Left lung (tissue), 4 donors: ENCODE measurements at regions not wholly inside any gene's neighbourhood (a gene's known extent, or its start where the extent isn't known, plus 50 kb on each side); places are given as distances from the start of the nearest gene placed in this dataset.
"Not testable (repeated sequence)": the region's sequence is repeated elsewhere in the genome, so short reads cannot be mapped to it uniquely, and the experiment has no call there.

ENCODE experiments used
- ATAC-seq: fragments of 200-7000 bp; cut with Tn5 transposase; one replicate; pipeline ENCODE4 v1.9.1; 2020; ENCODE audit warnings: moderate library complexity
- DNase-seq, 4 donors: peaks; one replicate each; pipeline ENCODE4 v3.0.0-alpha.2; 2013 to 2020
- H3K27ac ChIP-seq, 2 donors: fragments of 200-600 bp; sonication (generic) in 1 of 2; one replicate each; pipeline versions ENCODE4 v1.5.0 to v1.8.0; 2020 to 2021
- H3K27me3 ChIP-seq, 2 donors: fragments of 200-600 bp; sonication (generic) in 1 of 2; one replicate each; pipeline versions ENCODE4 v1.5.0 to v1.8.0; 2020 to 2021
- H3K36me3 ChIP-seq, 2 donors: fragments of 200-600 bp; sonication (generic) in 1 of 2; one replicate each; pipeline versions ENCODE4 v1.5.0 to v1.8.0; 2020 to 2021
- H3K4me1 ChIP-seq, 2 donors: fragments of 200-600 bp; one replicate each; pipeline ENCODE4 v1.8.0; 2021
- H3K4me3 ChIP-seq, 2 donors: fragments of 200-600 bp; sonication (generic) in 1 of 2; one replicate each; pipeline versions ENCODE4 v1.5.0 to v1.8.0; 2020 to 2021; ENCODE audit warnings: mild to moderate bottlenecking in 1 of 2
- H3K9me3 ChIP-seq, 2 donors: fragments of 200-600 bp; sonication (generic) in 1 of 2; one replicate each; pipeline versions ENCODE4 v1.5.0 to v1.8.0; 2020 to 2021
- intact Hi-C, 2 donors: fragments of 100-400 bp; cut with DNase I; formaldehyde crosslinking; loops; one replicate each; pipeline versions ENCODE4 v1.11.2 to v1.14.2; 2022
- TF ChIP-seq, protein P1 (sequence below), 2 donors: fragments of 200-600 bp; sonication (generic) in 1 of 2; IDR thresholded peaks; one replicate each; pipeline versions ENCODE4 v1.5.0 to v1.8.0; 2021; ENCODE audit warnings: antibody characterized with exemption in 2 of 2
- donor health status: DM: no; HTN: yes; CAD: no.
- donor health status: DM: no; HTN: no; CAD: no.

DNA sequence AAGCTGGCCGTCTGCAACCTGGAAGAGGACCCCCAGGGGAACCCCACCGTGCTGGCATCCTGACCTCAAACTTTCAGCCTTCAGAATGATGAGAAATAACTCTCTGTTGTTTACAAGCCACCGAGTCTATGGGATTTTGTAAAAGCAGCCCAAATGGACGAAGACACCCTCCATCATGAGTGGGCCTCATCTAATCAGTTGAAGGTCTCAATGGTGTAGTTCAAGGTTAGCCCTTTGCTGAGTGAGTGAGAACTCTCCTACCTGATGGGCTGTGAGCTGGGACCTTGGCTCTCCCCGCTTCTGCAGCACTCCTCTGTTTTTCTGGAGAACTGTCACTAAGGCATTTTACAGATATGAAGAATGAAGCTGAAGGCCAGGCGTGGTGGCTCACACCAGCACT, 325.9 kb upstream of the TNRC6C start:
- Histone ChIP-seq H3K4me3 (no peak overlapping the region), H3K36me3 (no peaks in the 10 kb centered on the region), H3K4me1 (no peaks in the 10 kb centered on the region), H3K27ac (no peak overlapping the region), H3K9me3 (peaks cover 0 to 3% of the 10 kb centered on the region in 2 donors), H3K27me3 (peaks cover 0 to 8% of the 10 kb centered on the region in 2 donors)
- ATAC-seq (no peak), DNase-seq (no peak)
- intact Hi-C loops: no loop called here
- TF ChIP-seq, protein P1, sequence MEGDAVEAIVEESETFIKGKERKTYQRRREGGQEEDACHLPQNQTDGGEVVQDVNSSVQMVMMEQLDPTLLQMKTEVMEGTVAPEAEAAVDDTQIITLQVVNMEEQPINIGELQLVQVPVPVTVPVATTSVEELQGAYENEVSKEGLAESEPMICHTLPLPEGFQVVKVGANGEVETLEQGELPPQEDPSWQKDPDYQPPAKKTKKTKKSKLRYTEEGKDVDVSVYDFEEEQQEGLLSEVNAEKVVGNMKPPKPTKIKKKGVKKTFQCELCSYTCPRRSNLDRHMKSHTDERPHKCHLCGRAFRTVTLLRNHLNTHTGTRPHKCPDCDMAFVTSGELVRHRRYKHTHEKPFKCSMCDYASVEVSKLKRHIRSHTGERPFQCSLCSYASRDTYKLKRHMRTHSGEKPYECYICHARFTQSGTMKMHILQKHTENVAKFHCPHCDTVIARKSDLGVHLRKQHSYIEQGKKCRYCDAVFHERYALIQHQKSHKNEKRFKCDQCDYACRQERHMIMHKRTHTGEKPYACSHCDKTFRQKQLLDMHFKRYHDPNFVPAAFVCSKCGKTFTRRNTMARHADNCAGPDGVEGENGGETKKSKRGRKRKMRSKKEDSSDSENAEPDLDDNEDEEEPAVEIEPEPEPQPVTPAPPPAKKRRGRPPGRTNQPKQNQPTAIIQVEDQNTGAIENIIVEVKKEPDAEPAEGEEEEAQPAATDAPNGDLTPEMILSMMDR (IDR thresholded peaks at IDR 0.05): no peak

DNA sequence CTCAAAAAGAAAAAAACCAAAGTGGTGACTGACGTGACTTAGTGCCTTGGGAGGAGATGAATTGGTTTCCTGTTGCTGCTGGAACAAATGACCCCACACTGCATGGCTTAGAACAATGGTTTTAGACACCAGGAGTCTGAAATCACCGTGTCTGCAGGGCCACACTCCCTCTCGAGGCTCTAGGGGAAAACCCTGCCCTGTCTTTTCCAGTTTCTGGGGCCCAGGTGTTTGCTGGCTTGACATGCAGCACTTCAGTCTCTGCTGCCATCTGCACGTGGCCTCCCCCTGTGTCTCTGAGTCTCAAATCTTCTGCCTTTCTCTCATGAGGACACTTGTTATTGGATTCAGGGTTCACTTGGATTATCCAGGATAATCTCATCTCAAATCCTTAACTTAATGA, 323.8 kb upstream of the TNRC6C start:
- no peaks in the 10 kb centered on the region for H3K36me3 ChIP-seq
- H3K4me3 ChIP-seq: no peak overlapping the region
- H3K27me3 ChIP-seq: peaks cover 0 to 26% of the 10 kb centered on the region in 2 donors
- H3K9me3 ChIP-seq: no peaks in the 10 kb centered on the region
- DNase-seq (no peak), ATAC-seq (no peak)
- TF ChIP-seq, protein P1 (IDR thresholded peaks at IDR 0.05): no peak
- intact Hi-C loops: no loop called here
- H3K27ac ChIP-seq: no peak overlapping the region
- H3K4me1 ChIP-seq: no peaks in the 10 kb centered on the region

DNA sequence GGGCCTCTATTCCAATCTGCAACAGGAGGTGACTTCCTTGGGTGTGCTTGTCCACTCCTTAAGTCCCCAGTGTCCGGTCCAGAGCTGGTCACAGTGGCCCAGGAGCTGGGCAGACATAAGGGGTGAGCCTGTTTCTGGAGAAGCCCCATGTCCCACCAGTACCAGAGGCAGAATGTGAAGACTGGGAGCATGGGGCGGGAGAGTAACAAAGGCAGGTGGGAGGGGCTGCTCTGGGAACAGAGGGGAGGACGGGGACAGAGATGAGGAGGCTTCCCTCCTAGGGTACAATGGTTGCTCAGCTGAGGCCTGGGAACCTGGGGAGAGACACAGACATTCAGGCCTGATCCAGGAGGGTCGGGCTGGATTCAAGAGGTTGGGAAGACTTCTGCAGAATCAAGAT, 323.3 kb upstream of the TNRC6C start:
- Histone ChIP-seq H3K36me3 (no peaks in the 10 kb centered on the region), H3K9me3 (no peaks in the 10 kb centered on the region), H3K4me1 (no peaks in the 10 kb centered on the region), H3K27ac (no peak overlapping the region), H3K4me3 (no peak overlapping the region), H3K27me3 (peaks cover 0 to 29% of the 10 kb centered on the region in 2 donors)
- DNase-seq: no peak
- no peak for ATAC-seq
- intact Hi-C loops: no loop called here
- TF ChIP-seq, protein P1 (IDR thresholded peaks at IDR 0.05): no peak

DNA sequence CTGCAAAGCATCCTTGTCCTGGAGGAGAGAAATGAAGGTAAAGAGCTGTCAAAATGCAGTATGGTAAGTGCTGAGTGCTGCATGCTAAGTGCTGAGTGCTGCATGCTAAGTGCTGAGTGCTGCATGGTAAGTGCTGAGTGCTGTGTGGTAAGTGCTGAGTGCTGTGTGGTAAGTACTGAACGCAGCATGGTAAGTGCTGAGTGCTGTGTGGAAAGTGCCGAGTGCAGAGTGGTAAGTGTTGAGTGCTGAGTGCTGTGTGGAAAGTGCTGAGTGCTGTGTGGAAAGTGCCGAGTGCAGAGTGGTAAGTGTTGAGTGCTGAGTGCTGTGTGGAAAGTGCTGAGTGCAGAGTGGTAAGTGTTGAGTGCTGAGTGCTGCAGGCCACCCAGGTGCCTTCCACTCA, 322.7 kb upstream of the TNRC6C start:
- DNase-seq, H3K9me3 ChIP-seq, H3K4me1 ChIP-seq, H3K36me3 ChIP-seq, intact Hi-C loops, ATAC-seq, H3K4me3 ChIP-seq, H3K27ac ChIP-seq: not testable (repeated sequence)
- peaks cover 0 to 33% of the 10 kb centered on the region in 2 donors for H3K27me3 ChIP-seq

DNA sequence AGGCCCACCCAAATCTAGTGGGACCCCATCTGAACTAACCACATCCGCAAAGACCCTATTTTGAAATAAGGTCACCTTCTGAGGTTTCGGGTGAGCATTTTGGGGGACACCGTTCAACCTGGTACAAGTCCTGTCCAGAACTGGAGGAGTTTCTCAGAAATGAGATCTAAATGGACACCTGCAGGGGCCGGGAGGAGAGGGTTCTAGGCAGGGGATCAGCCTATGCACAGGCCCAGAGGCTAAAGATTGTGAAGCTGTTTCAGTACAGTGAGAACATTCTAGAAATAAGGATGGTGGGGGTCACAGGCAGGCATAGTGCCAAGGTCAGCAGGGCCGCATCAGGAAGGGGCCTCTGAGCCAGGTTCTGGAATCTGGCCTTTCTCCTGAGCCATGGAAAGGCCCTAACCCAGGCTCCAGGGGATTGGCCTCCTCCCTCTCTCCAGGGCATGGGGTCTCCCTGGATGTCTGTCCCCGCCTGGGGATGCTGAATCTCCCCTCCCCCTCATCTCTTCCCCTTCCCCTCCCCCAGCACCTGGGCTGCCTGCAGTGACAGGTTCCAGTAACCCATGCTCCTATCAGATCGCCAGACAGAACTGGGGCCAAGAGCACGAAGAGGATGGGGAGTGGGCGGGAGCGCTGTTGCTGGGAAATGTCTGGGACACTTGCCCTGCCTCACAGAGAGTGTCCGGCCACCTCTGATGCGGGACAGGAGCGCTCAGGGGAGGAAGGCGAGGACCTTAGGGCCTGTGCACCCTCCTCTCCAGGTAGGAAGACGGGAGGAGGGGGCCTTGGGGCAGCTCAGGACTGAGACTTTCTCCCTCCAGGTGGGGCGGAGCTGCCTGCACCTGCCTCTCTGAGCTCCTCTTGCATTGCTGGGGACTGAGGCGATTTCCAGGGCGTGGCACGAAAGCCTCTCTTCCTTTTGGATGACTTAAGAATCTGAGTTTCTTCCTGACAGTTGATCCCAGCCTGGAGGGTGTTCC, 321.4 kb upstream of the TNRC6C start:
- no peaks in the 10 kb centered on the region for H3K4me1 ChIP-seq

More for the DNA sequence above, 321.4 kb upstream of the TNRC6C start:
- TF ChIP-seq, protein P1 (IDR thresholded peaks at IDR 0.05): no peak
- no peak overlapping the region for H3K4me3 ChIP-seq
- no peak overlapping the region for H3K27ac ChIP-seq
- no peaks in the 10 kb centered on the region for H3K9me3 ChIP-seq
- intact Hi-C loops: no loop called here
- H3K27me3 ChIP-seq: peaks cover 0 to 38% of the 10 kb centered on the region in 2 donors
- DNase-seq: no peak
- H3K36me3 ChIP-seq: no peaks in the 10 kb centered on the region
- no peak for ATAC-seq
